Prostate gland (tissue), 2 donors: ENCODE measurements at regions not wholly inside any gene's neighbourhood (a gene's known extent, or its start where the extent isn't known, plus 50 kb on each side); places are given as distances from the start of the nearest gene placed in this dataset.

Experiments used
- CTCF ChIP-seq, 4 experiments: fragments of 200-600 bp in 2 of 4; fragments of 450-650 bp in 2 of 4; sonication (generic) in 2 of 4; IDR thresholded peaks; 1 replicate in 3 of 4; 2 replicates in 1 of 4; pipeline ENCODE4 v1.5.1; 2016 to 2019; ENCODE audit warnings: antibody characterized with exemption in 4 of 4, mild to moderate bottlenecking in 2 of 4, moderate library complexity in 2 of 4
- POLR2A ChIP-seq: fragments of 450-650 bp; IDR thresholded peaks from one replicate; pipeline ENCODE4 v1.6.1; 2016; ENCODE audit warnings: antibody characterized with exemption, mild to moderate bottlenecking

GRCh38 chr18:28963481-28963880 is 786.6 kb upstream of the CDH2 start:
- TF ChIP-seq CTCF (IDR thresholded peaks at IDR 0.05) (no peak), POLR2A (no peak)
